ACC112 (cell line): ENCODE measurements at regions not wholly inside any gene's neighbourhood (a gene's known extent, or its start where the extent isn't known, plus 50 kb on each side); places are given as distances from the start of the nearest gene placed in this dataset.

Experiments used
- H2AFZ ChIP-seq: fragments of 200-600 bp; sonication (generic); one replicate; pipeline ENCODE4 v1.6.0; 2017; ENCODE audit warnings: antibody characterized with exemption, low read length; ENCODE audit not compliant: unreplicated experiment
- H3K27ac ChIP-seq: fragments of 200-600 bp; sonication (generic); 2 replicates; pipeline ENCODE4 v1.5.1; 2014; ENCODE audit warnings: low read depth, mild to moderate bottlenecking, antibody characterized with exemption, low read length, moderate library complexity
- H3K27me3 ChIP-seq: fragments of 200-600 bp; sonication (generic); 2 replicates; pipeline ENCODE4 v1.6.1; 2014; ENCODE audit warnings: mild to moderate bottlenecking, antibody characterized with exemption, low read length, moderate library complexity, mixed read lengths; ENCODE audit not compliant: insufficient read depth
- H3K36me3 ChIP-seq: fragments of 200-600 bp; sonication (generic); 2 replicates; pipeline ENCODE4 v1.6.1; 2016; ENCODE audit warnings: mild to moderate bottlenecking, antibody characterized with exemption, low read length, moderate library complexity, mixed read lengths; ENCODE audit not compliant: insufficient read depth
- H3K4me1 ChIP-seq: fragments of 200-600 bp; sonication (generic); one replicate; pipeline ENCODE4 v1.6.1; 2016; ENCODE audit warnings: low read length, mixed read lengths; ENCODE audit not compliant: insufficient read depth, unreplicated experiment, control insufficient read depth
- H3K4me3 ChIP-seq: fragments of 200-600 bp; sonication (generic); 2 replicates; pipeline ENCODE4 v1.5.1; 2014; ENCODE audit warnings: mild to moderate bottlenecking, low read depth, low read length
- H3K79me2 ChIP-seq: fragments of 200-600 bp; sonication (generic); one replicate; pipeline ENCODE4 v1.6.0; 2016; ENCODE audit warnings: low read length; ENCODE audit not compliant: control insufficient read depth, unreplicated experiment, insufficient read depth

GRCh38 chr13:100870898-100871297 is 196.3 kb upstream of the TMTC4 start:
- Histone ChIP-seq H3K27ac (no peak overlapping the region), H3K27me3 (no peaks in the 10 kb centered on the region), H3K79me2 (no peaks in the 10 kb centered on the region), H3K36me3 (no peaks in the 10 kb centered on the region), H3K4me1 (peaks cover 7% of the 10 kb centered on the region), H2AFZ (no peak overlapping the region), H3K4me3 (no peak overlapping the region)

GRCh38 chr13:100860866-100861265 is 186.3 kb upstream of the TMTC4 start:
- H3K27ac ChIP-seq, result no peak overlapping the region
- no peak overlapping the region for H2AFZ ChIP-seq
- H3K4me3 ChIP-seq, result no peak overlapping the region

GRCh38 chr13:100859861-100860260 is 185.3 kb upstream of the TMTC4 start:
- no peak overlapping the region for H3K27ac ChIP-seq
- no peaks in the 10 kb centered on the region for H3K36me3 ChIP-seq
- H3K79me2 ChIP-seq, result no peaks in the 10 kb centered on the region
- H3K27me3 ChIP-seq, result peaks cover 9% of the 10 kb centered on the region; the same call in 1 of the 2 replicates
- no peaks in the 10 kb centered on the region for H3K4me1 ChIP-seq
- no peak overlapping the region for H2AFZ ChIP-seq
- no peak overlapping the region for H3K4me3 ChIP-seq

More at GRCh38 chr13:100860866-100861265, 186.3 kb upstream of the TMTC4 start:
- H3K4me1 ChIP-seq, result no peaks in the 10 kb centered on the region
- H3K27me3 ChIP-seq, result 0 out of 2 replicates have a peak, but pooled peaks cover 1% of the 10 kb centered on the region
- no peaks in the 10 kb centered on the region for H3K79me2 ChIP-seq
- no peaks in the 10 kb centered on the region for H3K36me3 ChIP-seq

DNA sequence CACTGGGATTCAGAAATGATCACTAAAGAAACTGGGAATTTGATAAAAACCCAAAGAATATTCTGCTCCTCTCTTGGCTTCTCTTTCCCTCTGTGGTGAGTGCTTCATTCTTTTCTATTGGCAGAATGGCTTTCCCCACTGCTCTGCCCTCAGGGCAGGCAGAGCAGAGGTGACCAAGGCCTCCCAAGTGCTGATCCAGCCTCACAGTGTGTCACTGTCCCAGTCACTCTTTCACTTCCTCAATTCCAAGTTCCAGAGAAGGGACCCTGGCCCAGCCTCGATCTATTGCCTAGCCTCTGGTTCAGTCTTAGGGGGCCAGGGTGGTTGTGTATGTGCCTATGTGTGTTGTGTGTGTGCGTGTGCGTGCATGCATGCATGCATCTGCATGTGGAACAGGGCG is 180.6 kb upstream of the TMTC4 start:
- Histone ChIP-seq H2AFZ (no peak overlapping the region), H3K79me2 (no peaks in the 10 kb centered on the region)

GRCh38 chr13:100854006-100854405 is 179.4 kb upstream of the TMTC4 start:
- Histone ChIP-seq H3K36me3 (no peaks in the 10 kb centered on the region), H2AFZ (no peak overlapping the region)

More for the DNA sequence above, 180.6 kb upstream of the TMTC4 start:
- peaks cover 25% of the 10 kb centered on the region for H3K27me3 ChIP-seq
- H3K4me1 ChIP-seq, result no peaks in the 10 kb centered on the region
- no peak overlapping the region for H3K4me3 ChIP-seq
- H3K36me3 ChIP-seq, result no peaks in the 10 kb centered on the region
- H3K27ac ChIP-seq, result no peak overlapping the region

GRCh38 chr13:100853434-100853833 is 178.8 kb upstream of the TMTC4 start:
- H3K4me1 ChIP-seq, result no peaks in the 10 kb centered on the region
- H3K79me2 ChIP-seq, result no peaks in the 10 kb centered on the region
- H3K4me3 ChIP-seq, result no peak overlapping the region
- no peaks in the 10 kb centered on the region for H3K36me3 ChIP-seq
- H3K27me3 ChIP-seq, result peaks cover 25% of the 10 kb centered on the region
- H2AFZ ChIP-seq, result no peak overlapping the region
- H3K27ac ChIP-seq, result no peak overlapping the region

More at GRCh38 chr13:100854006-100854405, 179.4 kb upstream of the TMTC4 start:
- Histone ChIP-seq H3K4me3 (no peak overlapping the region), H3K27me3 (peaks cover 25% of the 10 kb centered on the region), H3K27ac (no peak overlapping the region), H3K4me1 (no peaks in the 10 kb centered on the region), H3K79me2 (no peaks in the 10 kb centered on the region)

DNA sequence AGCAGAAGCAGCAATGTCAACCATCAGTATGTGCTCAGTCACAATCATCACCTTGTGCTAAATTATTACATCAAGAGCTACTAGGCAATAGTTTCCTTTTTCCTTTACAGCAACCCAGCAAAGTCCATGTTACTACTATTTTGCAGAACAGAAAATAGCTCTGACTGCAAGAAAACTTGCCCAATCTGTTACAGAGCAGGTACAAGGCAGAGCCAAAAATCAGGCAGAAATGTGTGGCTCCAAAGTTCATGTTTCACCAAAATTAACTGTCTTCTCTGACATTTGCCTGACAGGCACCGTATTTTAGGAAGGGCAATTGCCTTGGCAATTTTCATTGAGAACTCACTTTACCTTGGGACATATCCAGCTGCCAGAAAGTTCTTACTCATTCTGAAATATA is 177.6 kb upstream of the TMTC4 start:
- no peak overlapping the region for H2AFZ ChIP-seq
- no peak overlapping the region for H3K4me3 ChIP-seq
- peaks cover 25% of the 10 kb centered on the region for H3K27me3 ChIP-seq
- H3K4me1 ChIP-seq, result no peaks in the 10 kb centered on the region
- H3K79me2 ChIP-seq, result no peaks in the 10 kb centered on the region
- H3K36me3 ChIP-seq, result no peaks in the 10 kb centered on the region
- no peak overlapping the region for H3K27ac ChIP-seq

- H3K36me3 ChIP-seq, result no peaks in the 10 kb centered on the region
- H3K4me3 ChIP-seq, result no peak overlapping the region
- H3K4me1 ChIP-seq, result no peaks in the 10 kb centered on the region
- peaks cover 9% of the 10 kb centered on the region; the same call in 1 of the 2 replicates for H3K27me3 ChIP-seq
- no peak overlapping the region for H3K27ac ChIP-seq
- H3K79me2 ChIP-seq, result no peaks in the 10 kb centered on the region
- H2AFZ ChIP-seq, result no peak overlapping the region
Observed at GRCh38 chr13:100848304-100848703, 173.7 kb upstream of the TMTC4 start.

DNA sequence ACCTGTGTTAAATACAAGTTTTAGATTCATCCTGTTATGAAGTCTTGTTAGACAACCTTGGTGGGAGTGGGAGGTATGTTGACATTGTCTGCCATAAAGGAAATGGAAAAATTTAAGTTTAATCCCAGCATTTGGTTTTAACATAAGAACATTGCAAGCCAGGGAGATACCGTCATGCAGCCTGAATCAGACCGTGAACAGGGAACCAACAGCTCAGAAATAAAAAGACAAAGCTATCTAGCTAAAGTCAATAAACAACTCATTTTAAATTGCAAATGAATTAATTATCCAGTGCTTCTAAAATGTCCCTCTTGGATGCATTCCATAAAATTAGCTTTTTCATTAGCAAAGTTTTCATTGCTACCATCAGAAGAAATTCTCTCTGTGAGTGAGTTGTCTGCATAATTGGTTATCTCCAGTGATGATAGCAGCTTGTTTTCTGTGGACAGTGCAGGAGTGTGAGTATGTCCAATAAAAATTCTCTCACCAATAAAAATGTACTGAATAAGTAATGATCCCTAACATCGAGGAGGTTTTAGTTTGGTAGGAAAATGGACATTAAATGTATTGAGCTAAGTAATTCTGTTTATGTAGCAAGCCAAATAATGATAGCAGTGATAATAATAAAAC is 170.6 kb upstream of the TMTC4 start:
- Histone ChIP-seq H3K4me3 (no peak overlapping the region), H3K36me3 (no peaks in the 10 kb centered on the region), H3K27me3 (peaks cover 15% of the 10 kb centered on the region; the same call in 1 of the 2 replicates), H3K27ac (no peak overlapping the region), H2AFZ (no peak overlapping the region), H3K79me2 (no peaks in the 10 kb centered on the region), H3K4me1 (no peaks in the 10 kb centered on the region)

DNA sequence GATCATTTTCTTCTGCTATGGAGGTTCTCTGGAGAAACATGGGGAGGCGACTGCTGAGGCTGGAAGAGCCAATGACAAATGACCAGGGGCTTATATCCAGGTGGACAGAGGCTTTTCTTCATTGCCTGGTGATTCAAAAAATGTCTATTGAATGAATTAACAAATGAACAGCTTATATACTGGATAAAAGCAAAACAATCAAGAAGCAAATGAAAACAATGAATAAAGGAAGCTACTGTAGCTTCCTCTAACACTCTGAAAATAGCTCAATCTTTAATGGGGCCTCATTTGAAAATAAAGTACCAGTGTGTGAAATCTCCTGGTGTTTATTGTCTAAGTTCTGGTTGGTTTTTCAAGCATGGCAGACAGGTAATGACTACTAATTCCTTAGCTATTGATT is 167.5 kb upstream of the TMTC4 start:
- Histone ChIP-seq H3K27me3 (peaks cover 15% of the 10 kb centered on the region; the same call in 1 of the 2 replicates), H3K79me2 (no peaks in the 10 kb centered on the region), H3K36me3 (no peaks in the 10 kb centered on the region), H2AFZ (no peak overlapping the region), H3K4me1 (no peaks in the 10 kb centered on the region), H3K27ac (no peak overlapping the region), H3K4me3 (no peak overlapping the region)

DNA sequence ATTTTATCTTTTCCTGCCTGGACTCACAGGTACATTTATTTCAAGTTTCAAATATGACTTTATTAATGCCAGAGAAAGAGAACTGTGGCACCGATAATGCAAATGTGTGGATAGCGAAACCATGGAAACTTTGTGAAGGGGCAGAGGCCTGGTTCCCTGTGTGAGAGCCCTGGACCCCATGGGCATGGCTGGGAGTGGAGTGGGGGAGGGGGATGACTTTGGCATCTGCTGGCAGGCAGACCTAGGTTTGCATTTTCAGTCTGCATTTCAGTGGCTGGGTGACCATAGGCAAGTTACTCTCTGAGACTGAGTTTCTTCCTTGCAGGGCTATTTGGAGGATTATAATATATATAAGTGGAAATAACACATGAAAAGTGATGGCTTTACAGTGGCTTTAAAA is 163.8 kb upstream of the TMTC4 start:
- Histone ChIP-seq H3K36me3 (no peaks in the 10 kb centered on the region), H3K4me3 (no peak overlapping the region), H2AFZ (no peak overlapping the region), H3K79me2 (no peaks in the 10 kb centered on the region), H3K27me3 (peaks cover 10% of the 10 kb centered on the region; the same call in 1 of the 2 replicates), H3K27ac (no peak overlapping the region), H3K4me1 (no peaks in the 10 kb centered on the region)
